ENCODE measurements at regions not wholly inside any gene's neighbourhood (a gene's known extent, or its start where the extent isn't known, plus 50 kb on each side); places are given as distances from the start of the nearest gene placed in this dataset.
A peak's percentile ranks its signal among the peaks of the same experiment; 100 is the strongest.

- no peak overlapping the region for H3K27ac Mint-ChIP-seq
- H3K9me3 Mint-ChIP-seq: peaks cover 6% of the 10 kb centered on the region
- TF ChIP-seq CTCF (conservative IDR thresholded peaks at IDR 0.05): no peak
- no peak for DNase-seq (ENCODE audit: extremely low spot score, unreplicated experiment)
- H3K4me3 Mint-ChIP-seq: no peak overlapping the region
- no peaks in the 10 kb centered on the region for H3K27me3 Mint-ChIP-seq
- H3K36me3 Mint-ChIP-seq: no peaks in the 10 kb centered on the region
- peaks cover 9% of the 10 kb centered on the region for H3K4me1 Mint-ChIP-seq (ENCODE audit: unreplicated experiment)
Observed at GRCh38 chr13:73327579-73327978, 268.8 kb downstream of the KLF5 start.

DNA sequence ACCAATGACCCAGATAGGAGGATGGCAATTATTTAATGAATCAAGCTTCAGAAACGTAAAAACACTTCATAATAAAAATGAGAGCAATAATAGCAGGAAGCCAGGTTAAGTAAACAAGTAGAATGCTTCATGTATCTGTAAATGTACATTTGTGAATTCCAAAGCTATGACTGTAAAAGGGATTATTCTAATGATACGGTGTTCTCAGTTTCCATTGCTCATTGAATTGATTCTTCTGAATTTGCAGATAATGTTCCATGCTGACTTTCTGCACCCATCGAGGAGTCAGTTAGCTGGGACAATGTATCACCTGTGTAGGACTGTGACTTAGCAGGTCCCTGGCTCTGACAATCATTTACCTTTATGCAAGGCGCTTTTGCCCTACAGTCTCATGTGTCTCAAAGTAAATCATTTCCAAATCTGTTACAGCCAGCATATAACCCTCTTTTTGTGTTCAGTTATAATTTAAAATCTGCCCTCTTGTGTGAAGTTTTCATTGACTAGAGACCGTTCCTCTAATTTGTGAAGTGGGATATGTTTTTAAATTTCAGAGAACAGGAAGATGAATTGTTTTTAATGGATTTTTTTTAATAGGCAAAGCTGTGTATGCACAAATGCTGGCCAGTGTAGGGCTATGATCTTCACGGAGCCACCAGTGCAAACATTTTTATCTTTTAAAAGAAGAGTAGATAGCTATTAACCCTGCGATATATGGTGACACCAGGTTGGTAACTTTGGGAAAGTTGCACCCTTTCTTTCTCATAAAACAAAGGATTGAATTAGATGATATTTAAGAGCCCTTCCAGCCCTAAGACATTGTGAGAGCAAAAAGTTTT, 267.1 kb downstream of the KLF5 start:
- peak overlapping the region; percentile 39 for H3K27ac Mint-ChIP-seq
- H3K36me3 Mint-ChIP-seq: no peaks in the 10 kb centered on the region

GRCh38 chr13:73324842-73325722, 266.3 kb downstream of the KLF5 start:
- peaks cover 9% of the 10 kb centered on the region for H3K4me1 Mint-ChIP-seq (ENCODE audit: unreplicated experiment)
- H3K27me3 Mint-ChIP-seq: no peaks in the 10 kb centered on the region
- H3K9me3 Mint-ChIP-seq: peaks cover 1% of the 10 kb centered on the region
- no peaks in the 10 kb centered on the region for H3K36me3 Mint-ChIP-seq
- no peak for TF ChIP-seq CTCF (conservative IDR thresholded peaks at IDR 0.05)
- peak overlapping the region; percentile 39 for H3K27ac Mint-ChIP-seq
- DNase-seq (ENCODE audit: extremely low spot score, unreplicated experiment): no peak
- H3K4me3 Mint-ChIP-seq: peak overlapping the region; percentile 50

More for the DNA sequence above, 267.1 kb downstream of the KLF5 start:
- TF ChIP-seq CTCF (conservative IDR thresholded peaks at IDR 0.05): no peak
- DNase-seq (ENCODE audit: extremely low spot score, unreplicated experiment): no peak
- Mint-ChIP-seq H3K4me1 (ENCODE audit: unreplicated experiment) (peaks cover 9% of the 10 kb centered on the region), H3K4me3 (peak overlapping the region; percentile 50), H3K27me3 (no peaks in the 10 kb centered on the region), H3K9me3 (peaks cover 6% of the 10 kb centered on the region)

DNA sequence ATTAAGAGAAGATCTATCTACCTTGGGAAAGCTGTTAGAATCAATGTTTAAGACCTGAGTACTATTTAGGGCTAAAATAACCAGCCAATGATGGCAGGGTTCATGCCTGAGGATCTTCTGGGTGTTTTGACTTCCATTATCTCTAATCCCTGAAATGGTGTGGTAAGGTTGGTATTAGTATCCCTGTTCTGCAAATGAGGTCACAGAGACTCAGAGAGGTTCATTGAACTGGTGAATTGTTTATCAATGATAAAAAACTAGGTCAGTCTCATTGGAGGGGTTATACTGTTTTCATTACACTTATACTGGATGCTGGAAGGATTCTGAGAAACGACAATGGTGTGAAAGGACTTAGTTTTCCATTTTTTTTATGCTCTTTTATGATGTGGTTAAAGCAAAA, 264.8 kb downstream of the KLF5 start:
- H3K27ac Mint-ChIP-seq: no peak overlapping the region
- H3K27me3 Mint-ChIP-seq: no peaks in the 10 kb centered on the region
- H3K4me3 Mint-ChIP-seq: no peak overlapping the region
- DNase-seq (ENCODE audit: extremely low spot score, unreplicated experiment): no peak
- TF ChIP-seq CTCF (conservative IDR thresholded peaks at IDR 0.05): no peak
- H3K36me3 Mint-ChIP-seq: no peaks in the 10 kb centered on the region
- H3K4me1 Mint-ChIP-seq (ENCODE audit: unreplicated experiment): peaks cover 9% of the 10 kb centered on the region
- H3K9me3 Mint-ChIP-seq: no peaks in the 10 kb centered on the region

- no peak overlapping the region for H3K4me3 Mint-ChIP-seq
- H3K4me1 Mint-ChIP-seq (ENCODE audit: unreplicated experiment): peaks cover 2% of the 10 kb centered on the region
- H3K27ac Mint-ChIP-seq: no peak overlapping the region
- DNase-seq (ENCODE audit: extremely low spot score, unreplicated experiment): no peak
- H3K36me3 Mint-ChIP-seq: no peaks in the 10 kb centered on the region
- no peak for TF ChIP-seq CTCF (conservative IDR thresholded peaks at IDR 0.05)
- H3K9me3 Mint-ChIP-seq: no peaks in the 10 kb centered on the region
- H3K27me3 Mint-ChIP-seq: no peaks in the 10 kb centered on the region
Observed at GRCh38 chr13:73321043-73321442, 262.2 kb downstream of the KLF5 start.

All from type B pancreatic cell (in vitro differentiated cells).